DND-41 (cell line): ENCODE measurements at regions not wholly inside any gene's neighbourhood (a gene's known extent, or its start where the extent isn't known, plus 50 kb on each side); places are given as distances from the start of the nearest gene placed in this dataset.

ENCODE experiments used
- CTCF ChIP-seq: IDR thresholded peaks from 2 replicates; pipeline ENCODE4 v1.5.1; 2012; ENCODE audit warnings: borderline replicate concordance, low read length, moderate library complexity, mild to moderate bottlenecking; ENCODE audit not compliant: poor library complexity, severe bottlenecking; ENCODE audit errors: extremely low read depth
- EZH2 ChIP-seq: IDR thresholded peaks from 3 replicates; pipeline ENCODE4 v1.6.1; 2012; ENCODE audit warnings: borderline replicate concordance, low read depth, mild to moderate bottlenecking, moderate library complexity, low read length, inconsistent platforms; ENCODE audit not compliant: severe bottlenecking

GRCh38 chr2:198214114-198214596 is 409.8 kb downstream of the PLCL1 start:
- TF ChIP-seq EZH2 (no peak), CTCF (no peak)
